ENCODE measurements at regions not wholly inside any gene's neighbourhood (a gene's known extent, or its start where the extent isn't known, plus 50 kb on each side); places are given as distances from the start of the nearest gene placed in this dataset.

DNA sequence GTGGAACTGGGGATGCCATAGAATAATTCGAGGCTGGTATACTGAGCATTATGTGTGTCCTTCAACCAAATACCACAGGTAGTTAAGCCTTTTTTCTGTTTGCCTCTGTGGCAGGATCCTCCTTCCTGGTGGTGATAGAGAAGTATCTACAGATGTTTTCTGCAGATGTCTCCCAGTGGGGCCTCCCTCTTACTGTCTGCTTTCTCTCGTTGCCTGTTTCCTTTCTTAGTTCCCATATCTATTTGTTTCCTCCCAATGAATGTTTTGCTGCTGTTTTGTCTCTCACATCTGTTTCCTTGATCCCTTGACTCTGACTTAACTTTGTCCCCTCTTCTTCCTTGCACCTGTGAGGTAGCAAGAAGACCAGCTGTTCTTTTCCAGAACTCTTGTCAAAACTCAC is 130.9 kb upstream of the NUDT12 start:
- Histone ChIP-seq H3K4me3 (ENCODE audit: control extremely low read depth in 1 of 5, extremely low read depth in 1 of 5, insufficient read depth in 1 of 5, low read depth in 2 of 5, low read length in 4 of 5) (no peak overlapping the region), H4K20me1 (ENCODE audit: control insufficient read depth, insufficient read depth, low read length, poor library complexity, severe bottlenecking) (no peaks in the 10 kb centered on the region), H2AFZ (ENCODE audit: insufficient read depth, low read depth, low read length, poor library complexity, severe bottlenecking) (no peak overlapping the region), H3K79me2 (ENCODE audit: control insufficient read depth, insufficient read depth, low read length) (no peaks in the 10 kb centered on the region), H3K36me3 (replicated peaks in 1 of 2; ENCODE audit: control extremely low read depth in 1 of 2, control insufficient read depth in 1 of 2, extremely low read depth in 1 of 2, insufficient read depth in 2 of 2, low read length in 1 of 2) (no peaks in the 10 kb centered on the region), H3K4me2 (replicated peaks; ENCODE audit: low read depth, low read length, poor library complexity, severe bottlenecking) (no peak overlapping the region), H3K27me3 (replicated peaks in 1 of 4; ENCODE audit: control extremely low read depth in 1 of 4, control insufficient read depth in 3 of 4, insufficient read depth in 4 of 4, low read length in 3 of 4) (no peaks in the 10 kb centered on the region), H3K27ac (ENCODE audit: low read length in 2 of 2) (no peak overlapping the region), H3K4me1 (ENCODE audit: control insufficient read depth in 2 of 2, insufficient read depth in 2 of 2, low read length in 2 of 2) (no peaks in the 10 kb centered on the region), H3K9ac (ENCODE audit: low read length) (no peak overlapping the region), H3K9me3 (ENCODE audit: control extremely low read depth in 1 of 3, control insufficient read depth in 2 of 3, insufficient read depth in 1 of 3, low read length in 2 of 3) (peaks cover 0 to 3% (median 0%) of the 10 kb centered on the region in 3 donors)
- CTCF ChIA-PET: no interaction called here
- 0% methylated on average over 1 of the region's 2 CpGs for WGBS (ENCODE audit: insufficient coverage)
- no peak overlapping the region for H3K4me3 Mint-ChIP-seq
- no peak for DNase-seq
- no peak for TF ChIP-seq EZH2 (IDR thresholded peaks at IDR 0.05; ENCODE audit: borderline replicate concordance, insufficient read depth, low read depth, low read length, poor library complexity, severe bottlenecking)
- TF ChIP-seq, protein P1, sequence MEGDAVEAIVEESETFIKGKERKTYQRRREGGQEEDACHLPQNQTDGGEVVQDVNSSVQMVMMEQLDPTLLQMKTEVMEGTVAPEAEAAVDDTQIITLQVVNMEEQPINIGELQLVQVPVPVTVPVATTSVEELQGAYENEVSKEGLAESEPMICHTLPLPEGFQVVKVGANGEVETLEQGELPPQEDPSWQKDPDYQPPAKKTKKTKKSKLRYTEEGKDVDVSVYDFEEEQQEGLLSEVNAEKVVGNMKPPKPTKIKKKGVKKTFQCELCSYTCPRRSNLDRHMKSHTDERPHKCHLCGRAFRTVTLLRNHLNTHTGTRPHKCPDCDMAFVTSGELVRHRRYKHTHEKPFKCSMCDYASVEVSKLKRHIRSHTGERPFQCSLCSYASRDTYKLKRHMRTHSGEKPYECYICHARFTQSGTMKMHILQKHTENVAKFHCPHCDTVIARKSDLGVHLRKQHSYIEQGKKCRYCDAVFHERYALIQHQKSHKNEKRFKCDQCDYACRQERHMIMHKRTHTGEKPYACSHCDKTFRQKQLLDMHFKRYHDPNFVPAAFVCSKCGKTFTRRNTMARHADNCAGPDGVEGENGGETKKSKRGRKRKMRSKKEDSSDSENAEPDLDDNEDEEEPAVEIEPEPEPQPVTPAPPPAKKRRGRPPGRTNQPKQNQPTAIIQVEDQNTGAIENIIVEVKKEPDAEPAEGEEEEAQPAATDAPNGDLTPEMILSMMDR (IDR thresholded peaks at IDR 0.05): no peak
- POLR2A ChIA-PET: no interaction called here
- H3K27ac Mint-ChIP-seq: no peak overlapping the region
- intact Hi-C loops (cut with micrococcal nuclease): no loop called here
- no peak for ATAC-seq (ENCODE audit: low read depth)
- no peaks in the 10 kb centered on the region for H3K4me1 Mint-ChIP-seq
- H3K9me3 Mint-ChIP-seq (ENCODE audit: insufficient read depth): peaks cover 3% of the 10 kb centered on the region
- H3K27me3 Mint-ChIP-seq: no peaks in the 10 kb centered on the region

DNA sequence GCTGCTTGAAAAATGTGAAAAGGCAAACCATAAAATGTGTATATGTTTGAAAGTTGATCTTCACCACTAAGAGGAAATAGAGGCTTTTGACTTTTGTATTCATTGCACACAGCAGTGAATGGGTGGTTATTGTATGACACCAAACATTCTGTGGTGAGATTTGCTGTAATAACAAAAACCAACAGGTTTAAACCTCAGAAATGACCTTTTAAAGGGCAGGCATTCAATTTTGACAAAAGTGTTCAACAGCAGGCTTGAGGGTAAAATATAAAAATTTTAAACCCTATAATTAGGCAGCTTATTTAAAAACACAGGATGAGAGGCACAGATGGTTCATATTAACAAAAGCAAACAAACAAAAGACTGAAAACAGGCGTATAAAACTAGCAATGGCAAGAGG is 128.1 kb upstream of the NUDT12 start:
- Histone ChIP-seq H3K79me2 (ENCODE audit: control insufficient read depth, insufficient read depth, low read length) (no peaks in the 10 kb centered on the region), H2AFZ (ENCODE audit: insufficient read depth, low read depth, low read length, poor library complexity, severe bottlenecking) (no peak overlapping the region), H4K20me1 (ENCODE audit: control insufficient read depth, insufficient read depth, low read length, poor library complexity, severe bottlenecking) (no peaks in the 10 kb centered on the region), H3K4me3 (ENCODE audit: control extremely low read depth in 1 of 5, extremely low read depth in 1 of 5, insufficient read depth in 1 of 5, low read depth in 2 of 5, low read length in 4 of 5) (no peak overlapping the region), H3K36me3 (replicated peaks in 1 of 2; ENCODE audit: control extremely low read depth in 1 of 2, control insufficient read depth in 1 of 2, extremely low read depth in 1 of 2, insufficient read depth in 2 of 2, low read length in 1 of 2) (no peaks in the 10 kb centered on the region), H3K4me1 (ENCODE audit: control insufficient read depth in 2 of 2, insufficient read depth in 2 of 2, low read length in 2 of 2) (no peaks in the 10 kb centered on the region), H3K4me2 (replicated peaks; ENCODE audit: low read depth, low read length, poor library complexity, severe bottlenecking) (no peak overlapping the region), H3K27me3 (replicated peaks in 1 of 4; ENCODE audit: control extremely low read depth in 1 of 4, control insufficient read depth in 3 of 4, insufficient read depth in 4 of 4, low read length in 3 of 4) (no peaks in the 10 kb centered on the region), H3K9me3 (ENCODE audit: control extremely low read depth in 1 of 3, control insufficient read depth in 2 of 3, insufficient read depth in 1 of 3, low read length in 2 of 3) (peaks cover 0 to 3% (median 0%) of the 10 kb centered on the region in 3 donors), H3K9ac (ENCODE audit: low read length) (no peak overlapping the region), H3K27ac (ENCODE audit: low read length in 2 of 2) (no peak overlapping the region)
- no peaks in the 10 kb centered on the region for H3K27me3 Mint-ChIP-seq
- POLR2A ChIA-PET: no interaction called here
- no peaks in the 10 kb centered on the region for H3K4me1 Mint-ChIP-seq
- TF ChIP-seq, protein P1 (IDR thresholded peaks at IDR 0.05): no peak
- TF ChIP-seq EZH2 (IDR thresholded peaks at IDR 0.05; ENCODE audit: borderline replicate concordance, insufficient read depth, low read depth, low read length, poor library complexity, severe bottlenecking): no peak
- H3K9me3 Mint-ChIP-seq (ENCODE audit: insufficient read depth): peaks cover 3% of the 10 kb centered on the region
- H3K4me3 Mint-ChIP-seq: no peak overlapping the region
- DNase-seq: no peak
- H3K27ac Mint-ChIP-seq: no peak overlapping the region
- CTCF ChIA-PET: no interaction called here
- no peak for ATAC-seq (ENCODE audit: low read depth)
- intact Hi-C loops (cut with micrococcal nuclease): no loop called here
- no CpG with 5 or more reads among the region's 1 CpG for WGBS (ENCODE audit: insufficient coverage)
